GM23248 (cell line): ENCODE measurements at regions not wholly inside any gene's neighbourhood (a gene's known extent, or its start where the extent isn't known, plus 50 kb on each side); places are given as distances from the start of the nearest gene placed in this dataset.
"Not testable (repeated sequence)": the region's sequence is repeated elsewhere in the genome, so short reads cannot be mapped to it uniquely, and the experiment has no call there.

Experiments used
- DNase-seq: peaks from one replicate; pipeline ENCODE4 v3.0.0-alpha.2; 2015
- H2AFZ ChIP-seq: fragments of 200-600 bp; sonication (generic); 2 replicates; pipeline ENCODE4 v1.6.1; 2016; ENCODE audit warnings: antibody characterized with exemption
- H3F3A ChIP-seq: fragments of 200-600 bp; sonication (generic); 2 replicates; pipeline ENCODE4 v1.6.1; 2016; ENCODE audit warnings: mild to moderate bottlenecking, antibody characterized with exemption, mixed run types; ENCODE audit not compliant: insufficient read depth
- H3K27ac ChIP-seq: fragments of 200-600 bp; sonication (generic); 2 replicates; pipeline ENCODE4 v1.5.1; 2016; ENCODE audit warnings: mild to moderate bottlenecking
- H3K27me3 ChIP-seq: fragments of 200-600 bp; sonication (generic); replicated peaks from 2 replicates; pipeline ENCODE4 v1.6.1; 2016; ENCODE audit warnings: mild to moderate bottlenecking; ENCODE audit not compliant: insufficient read depth
- H3K36me3 ChIP-seq: fragments of 200-600 bp; sonication (generic); 2 replicates; pipeline ENCODE4 v1.6.1; 2016; ENCODE audit warnings: low read depth, mild to moderate bottlenecking
- H3K4me1 ChIP-seq: fragments of 200-600 bp; sonication (generic); 2 replicates; pipeline ENCODE4 v1.6.1; 2016; ENCODE audit warnings: mild to moderate bottlenecking; ENCODE audit not compliant: insufficient read depth
- H3K4me2 ChIP-seq: fragments of 200-600 bp; sonication (generic); one replicate; pipeline ENCODE4 v1.6.1; 2016; ENCODE audit warnings: mild to moderate bottlenecking; ENCODE audit not compliant: unreplicated experiment
- H3K4me3 ChIP-seq: fragments of 200-600 bp; sonication (generic); 2 replicates; pipeline ENCODE4 v1.5.1; 2016; ENCODE audit warnings: mild to moderate bottlenecking
- H3K79me2 ChIP-seq: fragments of 200-600 bp; sonication (generic); 2 replicates; pipeline ENCODE4 v1.6.1; 2016; ENCODE audit warnings: mild to moderate bottlenecking; ENCODE audit not compliant: insufficient read depth
- H3K9ac ChIP-seq: fragments of 200-600 bp; sonication (generic); 2 replicates; pipeline ENCODE4 v1.6.1; 2016; ENCODE audit warnings: mild to moderate bottlenecking
- H3K9me2 ChIP-seq: fragments of 200-600 bp; sonication (generic); 2 replicates; pipeline ENCODE4 v1.6.1; 2016; ENCODE audit warnings: mixed run types, mild to moderate bottlenecking, moderate library complexity; ENCODE audit not compliant: insufficient read depth
- H3K9me3 ChIP-seq: fragments of 200-600 bp; sonication (generic); one replicate; pipeline ENCODE4 v1.6.1; 2017; ENCODE audit warnings: low read depth
- H4K20me1 ChIP-seq: fragments of 200-600 bp; sonication (generic); 2 replicates; pipeline ENCODE4 v1.6.0; 2016; ENCODE audit not compliant: insufficient read depth
- EZH2 ChIP-seq: fragments of 200-600 bp; sonication (generic); IDR thresholded peaks from 2 replicates; pipeline ENCODE4 v1.6.1; 2018; ENCODE audit warnings: antibody characterized with exemption, mild to moderate bottlenecking; ENCODE audit not compliant: insufficient read depth, poor library complexity, severe bottlenecking
- EZH2phosphoT487 ChIP-seq: fragments of 200-600 bp; sonication (generic); IDR thresholded peaks from 2 replicates; pipeline ENCODE4 v1.6.1; 2018; ENCODE audit warnings: antibody characterized with exemption, moderate library complexity, mild to moderate bottlenecking, low read depth; ENCODE audit not compliant: insufficient read depth
- WGBS, 2 experiments: methylation state at CpG; one replicate each; pipeline ENCODE4 v1.1.6; 2015 to 2017; ENCODE audit warnings: low lambda C conversion rate in 2 of 2, low coverage in 1 of 2; ENCODE audit errors: missing lambda C conversion rate in 2 of 2; 5-methylcytosine and 5-hydroxymethylcytosine counted together
- in situ Hi-C: fragments of 300-500 bp; cut with MboI; formaldehyde crosslinking; loops from 2 replicates; pipeline ENCODE4 v1.15.0; 2020

GRCh38 chr15:83335542-83335941, 51.1 kb upstream of the BNC1 start:
- H3K4me3 ChIP-seq, DNase-seq, H3K9ac ChIP-seq, H3K4me1 ChIP-seq, H3F3A ChIP-seq, H3K27ac ChIP-seq, H3K36me3 ChIP-seq, in situ Hi-C loops, H3K4me2 ChIP-seq, H3K79me2 ChIP-seq, H2AFZ ChIP-seq, H4K20me1 ChIP-seq, H3K9me3 ChIP-seq, H3K9me2 ChIP-seq, H3K27me3 ChIP-seq: not testable (repeated sequence)
- WGBS, 2 experiments = 67 to 86% methylated on average over 1 of the region's 1 CpG

- Histone ChIP-seq H3K9ac (no peak overlapping the region), H2AFZ (no peak overlapping the region), H3K27ac (no peak overlapping the region), H3F3A (no peaks in the 10 kb centered on the region), H3K36me3 (no peaks in the 10 kb centered on the region), H3K4me2 (no peak overlapping the region), H3K4me3 (no peak overlapping the region), H3K9me3 (no peaks in the 10 kb centered on the region), H3K9me2 (no peaks in the 10 kb centered on the region), H3K4me1 (no peaks in the 10 kb centered on the region), H3K27me3 (0 out of 2 replicates have a peak, but pooled peaks cover 8% of the 10 kb centered on the region), H4K20me1 (no peaks in the 10 kb centered on the region), H3K79me2 (no peaks in the 10 kb centered on the region)
- no peak for TF ChIP-seq EZH2phosphoT487
- no peak for TF ChIP-seq EZH2
- in situ Hi-C loops = no loop called here
- DNase-seq = no peak
- 52 to 53% methylated on average over 5 of the region's 5 CpGs for WGBS, 2 experiments
These were observed 54.9 kb upstream of the BNC1 start for GRCh38 chr15:83339396-83339795.

- in situ Hi-C loops = no loop called here
- no peaks in the 10 kb centered on the region for H3F3A ChIP-seq
- no peak overlapping the region for H3K27ac ChIP-seq
- H3K4me3 ChIP-seq = no peak overlapping the region
- H4K20me1 ChIP-seq = no peaks in the 10 kb centered on the region
- H3K4me2 ChIP-seq = no peak overlapping the region
- H3K36me3 ChIP-seq = no peaks in the 10 kb centered on the region
- H3K9me3 ChIP-seq = no peaks in the 10 kb centered on the region
- 20 to 60% methylated on average over 1 of the region's 1 CpG for WGBS, 2 experiments
- no peak overlapping the region for H3K9ac ChIP-seq
- TF ChIP-seq EZH2phosphoT487 (no peak), EZH2 (no peak)
- no peak overlapping the region for H2AFZ ChIP-seq
- 0 out of 2 replicates have a peak, but pooled peaks cover 8% of the 10 kb centered on the region for H3K27me3 ChIP-seq
- no peaks in the 10 kb centered on the region for H3K4me1 ChIP-seq
- no peak for DNase-seq
- no peaks in the 10 kb centered on the region for H3K9me2 ChIP-seq
- no peaks in the 10 kb centered on the region for H3K79me2 ChIP-seq
These were observed 55.6 kb upstream of the BNC1 start for GRCh38 chr15:83340087-83340486.

- Histone ChIP-seq H4K20me1 (no peaks in the 10 kb centered on the region), H3K27ac (no peak overlapping the region), H3K4me2 (no peak overlapping the region), H3K36me3 (no peaks in the 10 kb centered on the region), H3K9ac (no peak overlapping the region), H3K79me2 (no peaks in the 10 kb centered on the region), H3K27me3 (peaks cover 8% of the 10 kb centered on the region; the same call in 1 of the 2 replicates), H3K9me2 (no peaks in the 10 kb centered on the region), H2AFZ (no peak overlapping the region), H3K4me1 (no peaks in the 10 kb centered on the region), H3K4me3 (no peak overlapping the region), H3F3A (no peaks in the 10 kb centered on the region), H3K9me3 (no peaks in the 10 kb centered on the region)
- in situ Hi-C loops = no loop called here
- no peak for TF ChIP-seq EZH2phosphoT487
- TF ChIP-seq EZH2 = no peak
- no peak for DNase-seq
- WGBS, 2 experiments = 51 to 56% methylated on average over 3 of the region's 3 CpGs
These were observed 61.9 kb upstream of the BNC1 start for GRCh38 chr15:83346342-83346741.

DNA sequence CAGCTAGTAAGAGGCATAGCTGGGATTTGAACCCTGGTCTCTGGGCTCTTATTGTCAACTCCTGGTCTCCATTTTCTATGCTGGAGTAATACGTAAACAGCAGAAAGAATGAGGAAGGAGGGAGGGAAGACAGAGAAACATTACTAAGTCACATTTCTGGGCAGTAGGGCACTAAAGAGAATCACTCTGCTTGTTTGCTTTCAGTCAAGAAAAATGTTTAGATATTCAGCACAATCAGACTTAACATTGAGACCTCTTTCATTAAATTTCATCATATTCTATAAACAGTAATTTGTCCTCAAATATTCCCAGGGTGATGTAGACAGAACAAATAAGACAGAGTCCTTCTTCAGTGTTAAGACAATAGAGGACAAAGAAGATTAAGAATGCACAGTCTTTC, 67.7 kb upstream of the BNC1 start:
- H3K9me3 ChIP-seq = no peaks in the 10 kb centered on the region
- 46 to 57% methylated on average over 1 of the region's 1 CpG for WGBS, 2 experiments
- H3K79me2 ChIP-seq = no peaks in the 10 kb centered on the region
- in situ Hi-C loops = no loop called here
- no peaks in the 10 kb centered on the region for H3K36me3 ChIP-seq
- no peak overlapping the region for H3K4me2 ChIP-seq
- H3K4me1 ChIP-seq = no peaks in the 10 kb centered on the region
- H3K9ac ChIP-seq = no peak overlapping the region
- H3K4me3 ChIP-seq = no peak overlapping the region
- H4K20me1 ChIP-seq = no peaks in the 10 kb centered on the region
- TF ChIP-seq EZH2phosphoT487 (no peak), EZH2 (no peak)
- H3K27me3 ChIP-seq = no peaks in the 10 kb centered on the region; the same call in 1 of the 2 replicates
- H2AFZ ChIP-seq = no peak overlapping the region
- no peak for DNase-seq
- H3K27ac ChIP-seq = no peak overlapping the region
- no peaks in the 10 kb centered on the region for H3K9me2 ChIP-seq
- H3F3A ChIP-seq = no peaks in the 10 kb centered on the region
